Lung (tissue), 11 donors: ENCODE measurements at regions not wholly inside any gene's neighbourhood (a gene's known extent, or its start where the extent isn't known, plus 50 kb on each side); places are given as distances from the start of the nearest gene placed in this dataset.

ENCODE experiments used
- ATAC-seq: fragments of 200-7000 bp; cut with Tn5 transposase; one replicate; pipeline ENCODE4 v1.9.1; 2020; ENCODE audit warnings: moderate number of reproducible peaks; ENCODE audit not compliant: insufficient read depth, low FRiP score
- DNase-seq, 3 donors: peaks; one replicate each; pipeline ENCODE4 v3.0.0-alpha.2; 2013 to 2017
- H3K27ac ChIP-seq, 2 donors: one replicate each; pipeline ENCODE4 v1.5.1; 2013; ENCODE audit warnings: mild to moderate bottlenecking in 2 of 2, moderate library complexity in 2 of 2, control low read depth in 1 of 2, inconsistent platforms in 1 of 2, low read depth in 1 of 2, low read length in 1 of 2
- H3K27me3 ChIP-seq, 3 donors: one replicate each; pipeline ENCODE4 v1.5.1; 2013; ENCODE audit warnings: low read length in 2 of 3; ENCODE audit not compliant: control insufficient read depth in 3 of 3, insufficient read depth in 3 of 3
- H3K36me3 ChIP-seq, 4 donors: one replicate each; pipeline ENCODE4 v1.5.1; 2013; ENCODE audit warnings: low read length in 4 of 4, mild to moderate bottlenecking in 1 of 4, moderate library complexity in 1 of 4; ENCODE audit not compliant: control insufficient read depth in 4 of 4, insufficient read depth in 4 of 4
- H3K4me1 ChIP-seq, 5 donors: one replicate each; pipeline ENCODE4 v1.5.1; 2013; ENCODE audit warnings: low read length in 5 of 5, mild to moderate bottlenecking in 2 of 5, moderate library complexity in 1 of 5; ENCODE audit not compliant: control insufficient read depth in 5 of 5, insufficient read depth in 5 of 5
- H3K4me3 ChIP-seq: one replicate; pipeline ENCODE4 v1.5.1; 2013; ENCODE audit warnings: mild to moderate bottlenecking, control low read depth, moderate library complexity
- H3K9ac ChIP-seq, 2 donors: one replicate each; pipeline ENCODE4 v1.5.1; 2013; ENCODE audit warnings: low read length in 2 of 2, control low read depth in 1 of 2; ENCODE audit not compliant: insufficient read depth in 1 of 2
- H3K9me3 ChIP-seq, 4 donors: one replicate each; pipeline ENCODE4 v1.5.1; 2013; ENCODE audit warnings: low read length in 3 of 4, mild to moderate bottlenecking in 1 of 4, moderate library complexity in 1 of 4; ENCODE audit not compliant: control insufficient read depth in 4 of 4, insufficient read depth in 3 of 4
- WGBS, 2 donors: extraction: QIAGEN DNeasy Blood & Tissue Kit; methylation state at CpG; one replicate each; pipeline ENCODE4 v1.1.7; 2013; 5-methylcytosine and 5-hydroxymethylcytosine counted together
- TF ChIP-seq, protein P1 (sequence below): IDR thresholded peaks from 2 replicates; pipeline ENCODE4 v1.5.1; 2012; ENCODE audit warnings: mild to moderate bottlenecking; ENCODE audit errors: control extremely low read depth, extremely low read depth
- donor health status: control.
- donor health status: control.
- donor health status: Bipolar disorder and iron deficiency.
- donor health status: healthy.
- donor health status: DM: yes; HTN: yes; CAD: no.

DNA sequence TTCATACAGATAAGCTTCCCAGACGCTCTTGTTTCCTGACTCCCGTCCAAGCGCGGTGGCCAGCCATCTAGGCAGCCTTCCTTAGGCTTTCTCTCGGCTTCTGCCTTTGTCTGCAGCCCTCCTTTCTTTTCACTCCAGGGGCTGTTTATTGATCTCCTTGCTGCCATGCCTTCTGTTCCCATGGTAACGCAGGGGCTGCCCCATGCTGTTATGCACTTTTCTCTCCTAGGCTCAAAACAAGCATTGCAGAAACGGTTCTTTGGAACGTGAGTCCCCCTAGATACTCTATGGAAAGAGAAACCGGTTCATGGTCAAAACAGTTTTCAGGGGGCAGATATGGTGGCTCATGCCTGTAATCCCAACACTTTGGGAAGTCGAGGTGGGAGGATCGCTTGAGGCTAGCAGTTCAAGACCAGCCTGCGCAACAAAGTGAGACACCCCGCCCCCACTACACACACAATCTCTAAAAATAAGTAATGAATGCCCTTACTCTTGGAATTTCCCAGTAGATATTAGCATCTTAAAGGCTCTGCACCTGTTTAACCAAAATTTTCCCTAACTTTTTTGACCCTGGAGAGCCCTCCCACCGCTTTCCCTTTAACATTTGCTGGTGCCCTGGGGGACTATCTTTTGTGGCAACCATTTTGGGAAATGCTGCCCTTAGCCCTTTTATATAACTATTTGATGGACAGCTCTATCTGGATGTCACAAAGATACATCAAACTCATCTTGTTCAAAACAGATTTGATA is 53.9 kb upstream of the ZNF157 start:
- H3K4me1 ChIP-seq: peaks cover 0 to 2% (median 0%) of the 10 kb centered on the region in 5 donors
- WGBS, 2 donors: 40 to 66% methylated on average over 14 of the region's 14 CpGs
- H3K27me3 ChIP-seq: peaks cover 0 to 9% (median 0%) of the 10 kb centered on the region in 3 donors
- TF ChIP-seq, protein P1, sequence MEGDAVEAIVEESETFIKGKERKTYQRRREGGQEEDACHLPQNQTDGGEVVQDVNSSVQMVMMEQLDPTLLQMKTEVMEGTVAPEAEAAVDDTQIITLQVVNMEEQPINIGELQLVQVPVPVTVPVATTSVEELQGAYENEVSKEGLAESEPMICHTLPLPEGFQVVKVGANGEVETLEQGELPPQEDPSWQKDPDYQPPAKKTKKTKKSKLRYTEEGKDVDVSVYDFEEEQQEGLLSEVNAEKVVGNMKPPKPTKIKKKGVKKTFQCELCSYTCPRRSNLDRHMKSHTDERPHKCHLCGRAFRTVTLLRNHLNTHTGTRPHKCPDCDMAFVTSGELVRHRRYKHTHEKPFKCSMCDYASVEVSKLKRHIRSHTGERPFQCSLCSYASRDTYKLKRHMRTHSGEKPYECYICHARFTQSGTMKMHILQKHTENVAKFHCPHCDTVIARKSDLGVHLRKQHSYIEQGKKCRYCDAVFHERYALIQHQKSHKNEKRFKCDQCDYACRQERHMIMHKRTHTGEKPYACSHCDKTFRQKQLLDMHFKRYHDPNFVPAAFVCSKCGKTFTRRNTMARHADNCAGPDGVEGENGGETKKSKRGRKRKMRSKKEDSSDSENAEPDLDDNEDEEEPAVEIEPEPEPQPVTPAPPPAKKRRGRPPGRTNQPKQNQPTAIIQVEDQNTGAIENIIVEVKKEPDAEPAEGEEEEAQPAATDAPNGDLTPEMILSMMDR: no peak
- H3K9me3 ChIP-seq: peaks cover 0 to 3% (median 0%) of the 10 kb centered on the region in 4 donors
- H3K9ac ChIP-seq: no peak overlapping the region
- no peak overlapping the region for H3K27ac ChIP-seq
- ATAC-seq (no peak), DNase-seq (peak; percentile 30 to 42 (median 37))
- H3K4me3 ChIP-seq: no peak overlapping the region
- H3K36me3 ChIP-seq: no peaks in the 10 kb centered on the region
